GM19438 (cell line): ENCODE measurements at regions not wholly inside any gene's neighbourhood (a gene's known extent, or its start where the extent isn't known, plus 50 kb on each side); places are given as distances from the start of the nearest gene placed in this dataset.
"Not testable (repeated sequence)": the region's sequence is repeated elsewhere in the genome, so short reads cannot be mapped to it uniquely, and the experiment has no call there.

ENCODE experiments used
- ATAC-seq: cut with Tn5 transposase; IDR thresholded peaks from one replicate; pipeline ENCODE4 v1.9.1; 2021; ENCODE audit warnings: low read depth; ENCODE audit not compliant: unreplicated experiment

- no peak for ATAC-seq
These were observed 248.1 kb upstream of the FIGN start for GRCh38 chr2:163983911-163984310.

GRCh38 chr2:163982938-163983337 lies 247.1 kb upstream of the FIGN start:
- no peak for ATAC-seq

GRCh38 chr2:163974766-163975165 lies 239.0 kb upstream of the FIGN start:
- no peak for ATAC-seq

GRCh38 chr2:163970058-163970813 lies 234.4 kb upstream of the FIGN start:
- ATAC-seq = no peak

- ATAC-seq = not testable (repeated sequence)
These were observed 228.5 kb upstream of the FIGN start for GRCh38 chr2:163964278-163964677.

GRCh38 chr2:163953390-163953907 lies 217.6 kb upstream of the FIGN start:
- no peak for ATAC-seq

GRCh38 chr2:163951312-163951711 lies 215.5 kb upstream of the FIGN start:
- no peak for ATAC-seq

- ATAC-seq = no peak
These were observed 213.9 kb upstream of the FIGN start for GRCh38 chr2:163949693-163950092.

GRCh38 chr2:163944347-163944737 lies 208.5 kb upstream of the FIGN start:
- ATAC-seq = no peak

GRCh38 chr2:163943403-163944346 lies 207.9 kb upstream of the FIGN start:
- ATAC-seq = no peak

GRCh38 chr2:163934131-163934530 lies 198.3 kb upstream of the FIGN start:
- no peak for ATAC-seq

GRCh38 chr2:163919717-163920116 lies 183.9 kb upstream of the FIGN start:
- ATAC-seq = no peak

GRCh38 chr2:163914486-163914885 lies 178.7 kb upstream of the FIGN start:
- ATAC-seq = not testable (repeated sequence)

- not testable (repeated sequence) for ATAC-seq
These were observed 177.7 kb upstream of the FIGN start for GRCh38 chr2:163913532-163913944.

GRCh38 chr2:163909411-163910080 lies 173.7 kb upstream of the FIGN start:
- ATAC-seq = no peak

GRCh38 chr2:163906410-163906809 lies 170.6 kb upstream of the FIGN start:
- no peak for ATAC-seq

- no peak for ATAC-seq
These were observed 162.0 kb upstream of the FIGN start for GRCh38 chr2:163897799-163898198.

- not testable (repeated sequence) for ATAC-seq
These were observed 157.6 kb upstream of the FIGN start for GRCh38 chr2:163893444-163893843.

GRCh38 chr2:163888591-163888990 lies 152.8 kb upstream of the FIGN start:
- ATAC-seq = no peak

- ATAC-seq = no peak
These were observed 151.4 kb upstream of the FIGN start for GRCh38 chr2:163887182-163887581.

- ATAC-seq = no peak
These were observed 148.6 kb upstream of the FIGN start for GRCh38 chr2:163884416-163884815.
